KMS-11 (cell line): ENCODE measurements at regions not wholly inside any gene's neighbourhood (a gene's known extent, or its start where the extent isn't known, plus 50 kb on each side); places are given as distances from the start of the nearest gene placed in this dataset.

ENCODE experiments used
- H2AFZ ChIP-seq: fragments of 200-600 bp; sonication (generic); 2 replicates; pipeline ENCODE4 v1.6.1; 2016; ENCODE audit warnings: antibody characterized with exemption, mixed run types, low read depth
- H3K27ac ChIP-seq: fragments of 200-600 bp; sonication (generic); 2 replicates; pipeline ENCODE4 v1.6.1; 2016; ENCODE audit warnings: mild to moderate bottlenecking, mixed run types
- H3K27me3 ChIP-seq: fragments of 200-600 bp; sonication (generic); 2 replicates; pipeline ENCODE4 v1.6.1; 2017; ENCODE audit warnings: mild to moderate bottlenecking, low read depth, mixed run types, moderate library complexity; ENCODE audit not compliant: insufficient read depth
- H3K36me3 ChIP-seq: fragments of 200-600 bp; sonication (generic); 2 replicates; pipeline ENCODE4 v1.6.1; 2017; ENCODE audit warnings: mild to moderate bottlenecking, mixed run types; ENCODE audit not compliant: insufficient read depth
- H3K4me1 ChIP-seq: fragments of 200-600 bp; sonication (generic); 2 replicates; pipeline ENCODE4 v1.6.1; 2016; ENCODE audit warnings: mild to moderate bottlenecking, low read depth, mixed run types; ENCODE audit not compliant: poor library complexity, severe bottlenecking
- H3K4me2 ChIP-seq: fragments of 200-600 bp; sonication (generic); 2 replicates; pipeline ENCODE4 v1.7.0; 2016; ENCODE audit warnings: mild to moderate bottlenecking, mixed run types
- H3K4me3 ChIP-seq: fragments of 200-600 bp; sonication (generic); IDR thresholded peaks from 2 replicates; pipeline ENCODE4 v1.6.1; 2017; ENCODE audit warnings: low read depth, low read length, mixed read lengths; ENCODE audit not compliant: insufficient read depth
- H3K79me2 ChIP-seq: fragments of 200-600 bp; sonication (generic); 2 replicates; pipeline ENCODE4 v1.6.1; 2016; ENCODE audit warnings: low read depth, mixed run types; ENCODE audit not compliant: insufficient read depth
- H3K9ac ChIP-seq: fragments of 200-600 bp; sonication (generic); 2 replicates; pipeline ENCODE4 v1.6.1; 2016; ENCODE audit warnings: mild to moderate bottlenecking, mixed run types
- H4K20me1 ChIP-seq: fragments of 200-600 bp; sonication (generic); 2 replicates; pipeline ENCODE4 v1.6.1; 2016; ENCODE audit warnings: mild to moderate bottlenecking, mixed run types; ENCODE audit not compliant: insufficient read depth
- CTCF ChIP-seq: fragments of 200-600 bp; sonication (generic); conservative IDR thresholded peaks from 2 replicates; pipeline ENCODE4 v1.6.1; 2017; ENCODE audit warnings: low read depth, mild to moderate bottlenecking, antibody characterized with exemption, low read length, moderate library complexity, mixed read lengths

GRCh38 chr1:106768501-106768900, 288.0 kb upstream of the PRMT6 start:
- H3K27me3 ChIP-seq: no peaks in the 10 kb centered on the region
- TF ChIP-seq CTCF: no peak
- no peak overlapping the region for H2AFZ ChIP-seq
- no peaks in the 10 kb centered on the region for H3K79me2 ChIP-seq
- no peaks in the 10 kb centered on the region for H3K4me1 ChIP-seq
- no peaks in the 10 kb centered on the region for H3K36me3 ChIP-seq
- no peak overlapping the region for H3K9ac ChIP-seq
- no peaks in the 10 kb centered on the region for H4K20me1 ChIP-seq
- H3K4me3 ChIP-seq: no peak overlapping the region
- H3K27ac ChIP-seq: no peak overlapping the region
- H3K4me2 ChIP-seq: no peak overlapping the region

DNA sequence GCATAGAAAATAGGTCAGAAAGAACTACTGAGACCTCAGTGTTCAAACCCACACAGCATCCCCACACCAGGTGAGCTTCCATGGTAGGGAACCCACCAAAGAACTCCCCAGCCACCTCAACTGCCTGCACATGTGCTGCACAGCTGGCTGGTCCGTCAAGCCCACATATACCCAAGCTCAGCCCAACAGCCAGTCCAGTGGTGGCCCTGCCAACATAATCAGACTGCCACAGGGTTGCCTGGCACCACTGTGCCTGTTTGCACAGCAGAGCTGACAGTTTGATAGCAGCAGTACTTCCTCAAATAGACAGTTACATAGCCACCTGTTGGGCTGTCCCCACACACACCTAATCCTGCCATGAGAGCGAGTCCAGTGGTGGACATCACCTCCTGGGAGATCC, 283.3 kb upstream of the PRMT6 start:
- Histone ChIP-seq H3K9ac (no peak overlapping the region), H3K79me2 (no peaks in the 10 kb centered on the region), H3K36me3 (no peaks in the 10 kb centered on the region), H3K4me3 (no peak overlapping the region), H3K27ac (no peak overlapping the region), H3K27me3 (no peaks in the 10 kb centered on the region), H2AFZ (no peak overlapping the region), H4K20me1 (no peaks in the 10 kb centered on the region), H3K4me1 (no peaks in the 10 kb centered on the region), H3K4me2 (no peak overlapping the region)
- no peak for TF ChIP-seq CTCF

- no peak for TF ChIP-seq CTCF
- H2AFZ ChIP-seq: no peak overlapping the region
- H3K4me2 ChIP-seq: no peak overlapping the region
- H4K20me1 ChIP-seq: no peaks in the 10 kb centered on the region
- H3K79me2 ChIP-seq: no peaks in the 10 kb centered on the region
- no peak overlapping the region for H3K27ac ChIP-seq
- no peaks in the 10 kb centered on the region for H3K27me3 ChIP-seq
- no peaks in the 10 kb centered on the region for H3K36me3 ChIP-seq
- H3K4me3 ChIP-seq: no peak overlapping the region
- H3K9ac ChIP-seq: no peak overlapping the region
- H3K4me1 ChIP-seq: no peaks in the 10 kb centered on the region
Measured at GRCh38 chr1:106780066-106780465, 276.4 kb upstream of the PRMT6 start.

DNA sequence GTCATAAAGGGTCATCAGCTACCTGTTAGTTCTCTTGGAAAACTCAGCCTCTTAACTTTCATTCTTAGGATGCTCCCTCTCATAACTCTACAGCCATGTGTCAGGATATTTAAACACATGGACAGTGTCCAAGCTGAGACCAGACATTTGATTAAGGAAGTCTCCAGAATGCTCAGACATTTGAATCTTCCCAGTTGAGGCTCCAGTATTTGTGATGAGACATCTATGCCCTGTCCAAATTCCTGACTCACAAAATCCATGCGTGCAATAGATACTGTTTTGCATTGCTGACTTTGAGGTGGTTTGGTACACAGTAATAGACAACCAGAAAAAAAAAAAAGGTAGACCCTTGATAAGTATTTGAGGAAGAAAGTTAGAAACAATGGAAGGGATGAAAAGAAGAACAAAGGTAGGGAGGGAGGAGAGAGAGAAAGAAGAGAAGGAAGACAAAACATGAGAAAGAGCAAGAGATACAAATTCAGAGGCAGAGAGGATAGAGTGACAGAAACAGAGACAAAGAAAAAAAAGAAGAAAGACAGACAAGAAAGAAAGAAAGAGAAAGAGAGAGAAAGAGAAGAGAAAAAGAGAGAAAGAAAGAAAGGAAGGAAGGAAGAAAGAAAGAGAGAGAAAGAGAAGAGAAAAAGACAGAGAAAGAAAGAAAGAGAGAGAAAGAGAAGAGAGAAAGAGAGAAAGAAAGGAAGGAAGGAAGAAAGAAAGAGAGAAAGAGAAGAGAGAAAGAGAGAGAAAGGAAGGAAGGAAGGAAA, 275.5 kb upstream of the PRMT6 start:
- Histone ChIP-seq H3K27me3 (no peaks in the 10 kb centered on the region), H4K20me1 (no peaks in the 10 kb centered on the region), H3K79me2 (no peaks in the 10 kb centered on the region), H3K4me1 (no peaks in the 10 kb centered on the region), H3K4me2 (no peak overlapping the region), H3K4me3 (no peak overlapping the region), H3K9ac (no peak overlapping the region), H3K36me3 (no peaks in the 10 kb centered on the region), H3K27ac (no peak overlapping the region), H2AFZ (no peak overlapping the region)
- no peak for TF ChIP-seq CTCF
